NCI-H69 (cell line): ENCODE measurements at regions not wholly inside any gene's neighbourhood (a gene's known extent, or its start where the extent isn't known, plus 50 kb on each side); places are given as distances from the start of the nearest gene placed in this dataset.

Experiments used
- DNase-seq: peaks from one replicate; lab custom pipeline; 2025; lab: John Stamatoyannopoulos, UW

- DNase-seq: no peak
Measured at GRCh38 chr7:25279705-25280104, 51.4 kb upstream of the NPVF start.

GRCh38 chr7:25280181-25280580, 51.9 kb upstream of the NPVF start:
- no peak for DNase-seq

GRCh38 chr7:25282194-25282593, 53.9 kb upstream of the NPVF start:
- no peak for DNase-seq

- DNase-seq: no peak
Measured at GRCh38 chr7:25286756-25287155, 58.5 kb upstream of the NPVF start.

GRCh38 chr7:25287291-25287690, 59.0 kb upstream of the NPVF start:
- no peak for DNase-seq

GRCh38 chr7:25288556-25289307, 60.4 kb upstream of the NPVF start:
- no peak for DNase-seq

GRCh38 chr7:25289518-25289917, 61.2 kb upstream of the NPVF start:
- DNase-seq: no peak

- DNase-seq: no peak
Measured at GRCh38 chr7:25294624-25295023, 66.3 kb upstream of the NPVF start.

GRCh38 chr7:25295387-25295786, 67.1 kb upstream of the NPVF start:
- no peak for DNase-seq

- no peak for DNase-seq
Measured at GRCh38 chr7:25296086-25296485, 67.8 kb upstream of the NPVF start.

- DNase-seq: no peak
Measured at GRCh38 chr7:25297278-25297677, 69.0 kb upstream of the NPVF start.

GRCh38 chr7:25303281-25304181, 75.2 kb upstream of the NPVF start:
- no peak for DNase-seq

GRCh38 chr7:25304691-25305090, 76.4 kb upstream of the NPVF start:
- DNase-seq: no peak

- DNase-seq: no peak
Measured at GRCh38 chr7:25305831-25306230, 77.5 kb upstream of the NPVF start.

GRCh38 chr7:25307624-25308023, 79.3 kb upstream of the NPVF start:
- no peak for DNase-seq

GRCh38 chr7:25308246-25308645, 80.0 kb upstream of the NPVF start:
- DNase-seq: no peak

GRCh38 chr7:25308906-25309705, 80.8 kb upstream of the NPVF start:
- no peak for DNase-seq

GRCh38 chr7:25310896-25311295, 82.6 kb upstream of the NPVF start:
- DNase-seq: no peak

- no peak for DNase-seq
Measured at GRCh38 chr7:25311346-25311745, 83.1 kb upstream of the NPVF start.

GRCh38 chr7:25312968-25313367, 84.7 kb upstream of the NPVF start:
- no peak for DNase-seq

- no peak for DNase-seq
Measured at GRCh38 chr7:25313526-25313925, 85.2 kb upstream of the NPVF start.

GRCh38 chr7:25314094-25314730, 85.9 kb upstream of the NPVF start:
- no peak for DNase-seq
